ENCODE measurements at regions not wholly inside any gene's neighbourhood (a gene's known extent, or its start where the extent isn't known, plus 50 kb on each side); places are given as distances from the start of the nearest gene placed in this dataset.

- TF ChIP-seq EP300 (IDR thresholded peaks at IDR 0.05) (no peak), CTCF (IDR thresholded peaks at IDR 0.05) (no peak)
These were observed 461.0 kb downstream of the ADAMTS20 start for GRCh38 chr12:43090981-43091380.

Data from tibial nerve (tissue), 4 donors.